GM19351 (cell line): ENCODE measurements at regions not wholly inside any gene's neighbourhood (a gene's known extent, or its start where the extent isn't known, plus 50 kb on each side); places are given as distances from the start of the nearest gene placed in this dataset.

Experiments
- ATAC-seq: cut with Tn5 transposase; IDR thresholded peaks from one replicate; pipeline ENCODE4 v1.9.1; 2021; ENCODE audit warnings: mild to moderate bottlenecking, moderate library complexity; ENCODE audit not compliant: unreplicated experiment

GRCh38 chr4:148778980-148779675 lies 336.9 kb upstream of the NR3C2 start:
- no peak for ATAC-seq

- no peak for ATAC-seq
Measured at GRCh38 chr4:148776941-148777340, 334.7 kb upstream of the NR3C2 start.

DNA sequence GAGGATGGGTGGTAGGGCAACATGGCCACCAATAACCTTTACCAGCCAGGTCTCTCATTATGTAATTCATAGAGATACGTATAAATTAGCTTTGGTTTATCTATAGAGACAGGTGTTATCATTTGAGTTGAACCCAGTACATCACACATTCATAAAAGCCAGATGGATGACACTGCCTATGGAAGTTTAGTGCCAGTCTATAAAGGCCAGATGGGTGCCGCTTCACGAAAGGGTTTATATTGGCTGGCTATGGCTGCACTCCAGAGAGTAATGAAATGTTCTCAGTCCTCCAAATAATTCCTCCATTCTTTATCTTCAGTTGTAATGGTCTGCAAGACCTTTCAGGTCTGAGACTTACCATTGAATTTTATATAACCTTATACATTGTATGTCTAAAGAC lies 331.9 kb upstream of the NR3C2 start:
- no peak for ATAC-seq

GRCh38 chr4:148773313-148773712 lies 331.1 kb upstream of the NR3C2 start:
- no peak for ATAC-seq

DNA sequence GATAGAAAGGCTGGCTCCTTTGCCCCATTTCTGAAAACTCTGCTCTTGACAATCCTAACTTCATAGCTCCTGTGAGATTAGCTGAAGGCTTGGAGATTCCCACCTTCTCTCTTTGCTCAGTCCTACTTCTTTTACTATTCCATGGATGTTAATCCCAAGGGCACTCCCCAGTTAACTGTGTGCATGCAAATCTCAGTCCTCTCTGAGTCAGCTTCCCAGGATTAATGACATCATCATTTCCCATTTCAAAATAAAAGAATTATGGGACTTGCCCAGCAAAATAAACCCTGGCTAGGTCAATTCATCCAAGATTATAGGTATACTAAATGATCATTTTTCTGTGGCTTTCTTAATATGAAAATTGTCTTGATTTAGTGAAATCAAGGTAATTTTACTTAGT lies 328.6 kb upstream of the NR3C2 start:
- no peak for ATAC-seq

- ATAC-seq: no peak
Measured at GRCh38 chr4:148770377-148770776, 328.2 kb upstream of the NR3C2 start.

GRCh38 chr4:148764720-148765119 lies 322.5 kb upstream of the NR3C2 start:
- ATAC-seq: no peak

DNA sequence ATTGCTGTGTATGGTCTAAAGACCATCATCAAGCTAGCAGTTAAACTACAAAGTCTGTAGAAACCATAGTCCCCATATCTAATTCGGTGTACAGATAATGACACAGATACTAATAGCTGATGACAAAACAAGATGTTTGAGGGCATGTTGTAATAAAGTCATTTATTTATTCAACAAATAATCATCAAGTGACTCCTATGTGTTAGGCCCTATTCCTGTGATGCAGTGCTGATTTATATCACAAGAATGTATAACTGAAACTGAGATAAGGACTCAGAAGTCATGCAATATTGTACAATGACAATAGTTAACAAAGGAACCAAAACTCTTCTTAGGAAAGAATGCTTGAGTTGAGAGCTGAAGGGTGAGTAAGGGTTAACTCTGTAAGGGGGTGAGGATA lies 315.0 kb upstream of the NR3C2 start:
- ATAC-seq: no peak

- ATAC-seq: no peak
Measured at GRCh38 chr4:148749403-148749802, 307.2 kb upstream of the NR3C2 start.

DNA sequence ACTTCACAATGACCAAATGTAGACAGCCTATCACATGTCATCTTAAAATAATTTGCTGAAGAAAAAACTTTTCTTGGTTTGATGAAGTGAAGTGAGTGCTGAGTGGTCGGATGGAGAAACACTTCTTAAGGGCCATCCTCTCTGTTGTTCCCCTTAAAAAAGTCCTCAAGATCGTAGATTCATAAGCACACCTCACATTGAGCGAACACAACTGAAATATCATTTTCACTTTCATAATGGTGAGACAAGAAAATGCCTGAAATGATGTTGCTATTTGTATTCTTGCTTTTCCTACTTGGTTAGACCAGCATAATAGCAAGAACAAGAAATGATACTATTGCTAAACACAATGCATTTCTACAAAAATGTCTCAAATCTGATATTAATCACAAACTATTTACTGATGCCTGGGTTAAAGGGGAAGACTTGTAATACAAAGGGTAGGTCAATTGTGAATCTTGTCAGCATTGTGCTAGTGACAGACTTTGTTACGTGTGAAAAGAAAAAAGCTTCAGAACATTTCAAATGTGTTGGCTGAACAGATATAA lies 305.6 kb upstream of the NR3C2 start:
- ATAC-seq: no peak

GRCh38 chr4:148740701-148741100 lies 298.5 kb upstream of the NR3C2 start:
- ATAC-seq: no peak

- ATAC-seq: no peak
Measured at GRCh38 chr4:148737061-148737770, 295.0 kb upstream of the NR3C2 start.

GRCh38 chr4:148735432-148736155 lies 293.4 kb upstream of the NR3C2 start:
- peak; percentile 86 for ATAC-seq

DNA sequence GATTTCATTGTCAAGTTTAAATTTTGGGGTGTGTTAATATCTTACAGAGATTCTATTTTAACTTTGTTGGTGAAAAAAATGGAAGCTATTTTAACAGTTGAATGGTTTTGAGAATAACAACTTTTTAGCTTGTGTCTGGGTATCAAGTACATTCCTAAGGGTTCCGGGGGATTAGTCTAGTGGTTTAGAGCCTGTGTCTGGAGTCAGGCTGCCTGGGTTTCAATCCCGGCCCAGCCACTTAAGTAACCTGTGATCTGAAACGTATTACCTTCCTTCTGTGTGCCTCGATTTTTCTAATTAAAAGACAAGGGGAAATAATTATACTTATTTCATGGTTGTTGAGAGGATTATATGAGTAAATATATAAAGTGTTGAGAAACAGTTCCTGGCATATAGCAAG lies 288.6 kb upstream of the NR3C2 start:
- ATAC-seq: no peak

GRCh38 chr4:148730082-148730640 lies 287.9 kb upstream of the NR3C2 start:
- ATAC-seq: no peak

DNA sequence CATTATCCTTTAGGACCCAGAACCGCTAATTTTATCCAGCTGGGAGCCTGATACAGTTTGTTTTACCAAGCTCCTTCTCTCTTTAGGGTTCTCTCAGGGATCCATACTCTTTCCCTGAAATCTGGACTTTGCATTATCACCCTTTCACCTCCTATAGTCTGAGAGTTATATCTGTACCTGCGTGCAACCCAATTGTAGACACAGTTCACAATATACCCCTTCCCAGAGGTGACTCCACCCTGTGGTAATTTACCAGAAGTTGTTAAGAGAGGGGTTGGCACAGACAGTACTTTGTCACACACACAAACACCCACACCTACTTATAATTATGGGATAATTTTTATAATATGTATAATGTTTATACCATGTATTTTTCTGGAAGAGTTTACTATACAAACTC lies 275.8 kb upstream of the NR3C2 start:
- no peak for ATAC-seq

GRCh38 chr4:148716431-148717052 lies 274.3 kb upstream of the NR3C2 start:
- ATAC-seq: no peak

DNA sequence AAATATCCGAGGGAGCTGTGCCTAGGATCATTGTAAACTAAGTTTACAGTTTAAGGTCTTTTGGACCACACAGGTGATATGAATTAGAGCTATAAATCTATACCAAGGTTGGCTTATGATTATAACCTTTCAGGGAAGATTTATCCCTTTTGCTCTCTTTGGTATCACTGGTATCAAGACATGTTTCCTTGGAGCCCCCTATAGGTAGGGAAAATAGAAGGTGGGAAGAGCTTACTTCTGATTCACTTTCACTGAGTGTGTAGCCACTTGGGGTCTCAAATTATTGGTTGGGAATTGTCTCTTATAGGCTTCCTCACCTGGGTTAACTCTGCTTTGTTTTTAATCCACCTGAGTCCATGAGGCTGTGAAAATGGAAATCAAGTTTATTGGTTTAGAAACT lies 262.1 kb upstream of the NR3C2 start:
- ATAC-seq: no peak

DNA sequence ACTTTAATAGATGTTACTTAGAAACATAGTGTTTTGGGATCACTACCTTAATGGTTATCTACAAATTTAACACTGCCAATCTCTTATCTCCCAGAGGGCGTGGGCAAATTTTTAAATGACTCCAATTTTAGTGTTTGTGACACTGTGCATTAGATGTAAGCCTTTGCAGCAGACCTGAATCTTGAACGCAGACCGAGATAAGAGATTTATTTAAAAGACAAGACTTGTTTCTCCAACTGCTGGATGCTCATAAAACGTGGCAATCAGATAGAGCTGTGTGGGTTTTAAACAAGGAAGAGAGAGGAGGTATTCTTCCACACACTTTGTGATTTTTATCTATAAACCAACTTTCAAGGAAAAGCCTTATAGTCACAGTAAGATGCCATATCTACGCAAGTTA lies 252.5 kb upstream of the NR3C2 start:
- no peak for ATAC-seq

DNA sequence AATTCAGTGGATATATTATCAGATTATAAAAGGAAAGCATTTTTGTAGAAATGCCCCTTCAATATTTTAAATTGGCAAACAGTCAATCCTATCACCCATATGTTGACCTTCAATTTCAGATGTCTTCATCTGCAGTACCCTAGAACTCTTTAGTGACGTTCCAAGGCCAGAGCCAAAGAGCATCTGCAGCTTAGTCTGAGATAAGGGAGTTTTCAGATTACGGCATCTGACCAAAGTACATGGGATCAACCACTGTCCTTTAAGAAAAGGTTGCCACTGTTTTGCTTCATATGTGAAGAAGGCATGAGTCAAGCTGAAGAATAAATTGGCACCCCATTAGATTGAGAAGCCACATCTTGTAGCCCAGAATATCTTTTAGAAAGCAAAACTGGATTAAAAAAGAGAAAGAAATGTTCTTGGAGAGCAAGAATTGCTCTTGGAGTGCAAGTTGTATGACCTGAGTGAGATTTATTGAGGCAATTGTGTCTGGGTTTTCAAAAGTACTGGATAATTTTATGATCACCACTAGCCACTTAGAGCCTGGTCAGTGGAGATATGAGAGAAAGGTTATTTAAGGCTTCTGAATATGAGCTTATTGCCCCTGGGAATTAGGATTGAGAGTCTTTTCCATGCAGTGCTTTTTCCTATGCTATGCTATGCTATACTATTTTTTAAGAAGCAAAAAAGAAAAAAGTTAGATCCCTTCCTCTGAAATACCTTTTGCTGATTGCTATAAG lies 251.9 kb upstream of the NR3C2 start:
- ATAC-seq: no peak
